ENCODE measurements at regions not wholly inside any gene's neighbourhood (a gene's known extent, or its start where the extent isn't known, plus 50 kb on each side); places are given as distances from the start of the nearest gene placed in this dataset.

- TF ChIP-seq, protein P1, sequence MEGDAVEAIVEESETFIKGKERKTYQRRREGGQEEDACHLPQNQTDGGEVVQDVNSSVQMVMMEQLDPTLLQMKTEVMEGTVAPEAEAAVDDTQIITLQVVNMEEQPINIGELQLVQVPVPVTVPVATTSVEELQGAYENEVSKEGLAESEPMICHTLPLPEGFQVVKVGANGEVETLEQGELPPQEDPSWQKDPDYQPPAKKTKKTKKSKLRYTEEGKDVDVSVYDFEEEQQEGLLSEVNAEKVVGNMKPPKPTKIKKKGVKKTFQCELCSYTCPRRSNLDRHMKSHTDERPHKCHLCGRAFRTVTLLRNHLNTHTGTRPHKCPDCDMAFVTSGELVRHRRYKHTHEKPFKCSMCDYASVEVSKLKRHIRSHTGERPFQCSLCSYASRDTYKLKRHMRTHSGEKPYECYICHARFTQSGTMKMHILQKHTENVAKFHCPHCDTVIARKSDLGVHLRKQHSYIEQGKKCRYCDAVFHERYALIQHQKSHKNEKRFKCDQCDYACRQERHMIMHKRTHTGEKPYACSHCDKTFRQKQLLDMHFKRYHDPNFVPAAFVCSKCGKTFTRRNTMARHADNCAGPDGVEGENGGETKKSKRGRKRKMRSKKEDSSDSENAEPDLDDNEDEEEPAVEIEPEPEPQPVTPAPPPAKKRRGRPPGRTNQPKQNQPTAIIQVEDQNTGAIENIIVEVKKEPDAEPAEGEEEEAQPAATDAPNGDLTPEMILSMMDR (IDR thresholded peaks at IDR 0.05; ENCODE audit: poor library complexity, severe bottlenecking) = no peak
- H3K27me3 ChIP-seq (ENCODE audit: insufficient read depth, poor library complexity, severe bottlenecking) = no peaks in the 10 kb centered on the region
Observed at GRCh38 chr5:33227247-33227646, 213.5 kb upstream of the TARS1 start.

GRCh38 chr5:33227746-33228145 is 213.0 kb upstream of the TARS1 start:
- Histone ChIP-seq H3K36me3 (ENCODE audit: low read depth) (no peaks in the 10 kb centered on the region), H3K9me3 (ENCODE audit: severe bottlenecking) (no peaks in the 10 kb centered on the region), H3K4me1 (ENCODE audit: insufficient read depth, poor library complexity, severe bottlenecking) (no peaks in the 10 kb centered on the region), H3K27me3 (ENCODE audit: insufficient read depth, poor library complexity, severe bottlenecking) (no peaks in the 10 kb centered on the region), H3K4me3 (ENCODE audit: severe bottlenecking) (no peak overlapping the region), H3K27ac (ENCODE audit: poor library complexity, severe bottlenecking) (no peak overlapping the region)
- ATAC-seq (ENCODE audit: low read depth) (no peak), DNase-seq (ENCODE audit: low spot score) (no peak)
- TF ChIP-seq, protein P1 (IDR thresholded peaks at IDR 0.05; ENCODE audit: poor library complexity, severe bottlenecking) = no peak

More at GRCh38 chr5:33227247-33227646, 213.5 kb upstream of the TARS1 start:
- H3K27ac ChIP-seq (ENCODE audit: poor library complexity, severe bottlenecking) = no peak overlapping the region
- no peaks in the 10 kb centered on the region for H3K36me3 ChIP-seq (ENCODE audit: low read depth)
- no peak overlapping the region for H3K4me3 ChIP-seq (ENCODE audit: severe bottlenecking)
- no peaks in the 10 kb centered on the region for H3K4me1 ChIP-seq (ENCODE audit: insufficient read depth, poor library complexity, severe bottlenecking)
- ATAC-seq (ENCODE audit: low read depth) (no peak), DNase-seq (ENCODE audit: low spot score) (no peak)
- H3K9me3 ChIP-seq (ENCODE audit: severe bottlenecking) = no peaks in the 10 kb centered on the region

- Histone ChIP-seq H3K27ac (ENCODE audit: poor library complexity, severe bottlenecking) (no peak overlapping the region), H3K4me3 (ENCODE audit: severe bottlenecking) (no peak overlapping the region), H3K27me3 (ENCODE audit: insufficient read depth, poor library complexity, severe bottlenecking) (no peaks in the 10 kb centered on the region), H3K9me3 (ENCODE audit: severe bottlenecking) (no peaks in the 10 kb centered on the region), H3K36me3 (ENCODE audit: low read depth) (no peaks in the 10 kb centered on the region), H3K4me1 (ENCODE audit: insufficient read depth, poor library complexity, severe bottlenecking) (no peaks in the 10 kb centered on the region)
- no peak for DNase-seq (ENCODE audit: low spot score)
- TF ChIP-seq, protein P1 (IDR thresholded peaks at IDR 0.05; ENCODE audit: poor library complexity, severe bottlenecking) = no peak
- ATAC-seq (ENCODE audit: low read depth) = no peak
Observed at GRCh38 chr5:33228149-33228548, 212.6 kb upstream of the TARS1 start.

DNA sequence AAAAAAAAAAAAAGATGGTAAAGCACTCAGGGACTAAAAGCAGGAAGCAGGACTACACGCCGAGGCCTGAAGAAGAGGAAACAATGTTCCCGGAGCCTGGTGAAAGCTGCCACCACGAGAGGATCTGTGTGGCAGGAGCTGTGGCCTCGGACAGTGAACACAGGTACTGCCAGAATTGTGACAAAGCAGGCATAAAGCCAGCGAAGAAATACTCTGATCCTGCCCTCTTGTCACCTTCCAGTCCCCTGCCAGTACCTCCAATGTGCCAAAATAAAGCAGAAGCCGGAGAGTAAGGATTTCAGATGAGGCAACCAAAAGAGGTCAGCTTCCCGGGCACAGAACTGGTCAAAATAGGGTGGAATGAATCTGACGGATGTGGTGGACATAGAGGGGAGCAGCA is 211.5 kb upstream of the TARS1 start:
- no peaks in the 10 kb centered on the region for H3K4me1 ChIP-seq (ENCODE audit: insufficient read depth, poor library complexity, severe bottlenecking)
- no peak for ATAC-seq (ENCODE audit: low read depth)
- no peaks in the 10 kb centered on the region for H3K27me3 ChIP-seq (ENCODE audit: insufficient read depth, poor library complexity, severe bottlenecking)
- H3K36me3 ChIP-seq (ENCODE audit: low read depth) = no peaks in the 10 kb centered on the region
- no peak for DNase-seq (ENCODE audit: low spot score)
- H3K9me3 ChIP-seq (ENCODE audit: severe bottlenecking) = no peaks in the 10 kb centered on the region
- H3K4me3 ChIP-seq (ENCODE audit: severe bottlenecking) = no peak overlapping the region
- TF ChIP-seq, protein P1 (IDR thresholded peaks at IDR 0.05; ENCODE audit: poor library complexity, severe bottlenecking) = no peak
- H3K27ac ChIP-seq (ENCODE audit: poor library complexity, severe bottlenecking) = no peak overlapping the region

DNA sequence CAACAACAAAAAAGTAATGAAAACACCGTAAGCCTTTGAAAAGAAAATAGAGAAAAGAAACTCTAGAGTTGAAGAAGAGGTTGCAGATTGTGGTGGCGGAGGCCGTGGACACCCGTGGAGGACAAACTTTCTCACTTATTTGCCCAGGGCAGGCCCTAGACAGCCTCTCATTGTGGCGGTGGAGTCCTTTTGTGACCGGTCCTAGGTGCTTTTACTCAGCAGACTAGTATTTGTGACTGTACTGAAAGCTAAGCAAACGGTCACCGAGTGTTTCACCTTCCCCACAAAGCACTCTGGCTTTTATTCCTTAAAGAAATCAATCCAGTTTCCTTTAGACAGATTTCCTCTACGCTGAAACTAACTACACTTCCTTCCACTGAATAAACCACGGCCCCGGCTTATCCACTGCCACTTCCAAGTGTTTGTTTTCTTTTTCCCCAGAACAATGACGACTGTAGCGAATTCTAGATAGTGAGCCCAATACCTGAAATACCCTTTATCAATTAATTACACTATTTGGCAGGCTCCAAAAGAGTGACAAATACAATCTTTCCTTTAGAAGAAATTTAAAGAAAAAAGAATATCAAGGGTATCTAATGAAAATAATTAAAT is 210.2 kb upstream of the TARS1 start:
- no peak for DNase-seq (ENCODE audit: low spot score)
- Histone ChIP-seq H3K4me1 (ENCODE audit: insufficient read depth, poor library complexity, severe bottlenecking) (no peaks in the 10 kb centered on the region), H3K36me3 (ENCODE audit: low read depth) (no peaks in the 10 kb centered on the region), H3K4me3 (ENCODE audit: severe bottlenecking) (no peak overlapping the region), H3K27ac (ENCODE audit: poor library complexity, severe bottlenecking) (no peak overlapping the region), H3K27me3 (ENCODE audit: insufficient read depth, poor library complexity, severe bottlenecking) (no peaks in the 10 kb centered on the region), H3K9me3 (ENCODE audit: severe bottlenecking) (no peaks in the 10 kb centered on the region)
- no peak; the same call in 2 of the 3 replicates for ATAC-seq (ENCODE audit: low read depth)
- TF ChIP-seq, protein P1 (IDR thresholded peaks at IDR 0.05; ENCODE audit: poor library complexity, severe bottlenecking) = no peak
